ENCODE measurements at regions not wholly inside any gene's neighbourhood (a gene's known extent, or its start where the extent isn't known, plus 50 kb on each side); places are given as distances from the start of the nearest gene placed in this dataset.

- Histone ChIP-seq H3K4me1 (ENCODE audit: insufficient read depth, low read length) (no peaks in the 10 kb centered on the region), H3K79me2 (ENCODE audit: insufficient read depth, low read length) (no peaks in the 10 kb centered on the region), H2AFZ (ENCODE audit: low read depth, low read length) (no peak overlapping the region), H3K9me3 (ENCODE audit: insufficient read depth, low read depth, low read length) (peaks cover 12% of the 10 kb centered on the region), H3K36me3 (ENCODE audit: insufficient read depth, low read length) (no peaks in the 10 kb centered on the region), H4K20me1 (ENCODE audit: insufficient read depth, low read length) (no peaks in the 10 kb centered on the region), H3K9ac (ENCODE audit: low read length) (no peak overlapping the region), H3K4me2 (ENCODE audit: low read length) (no peak overlapping the region), H3K4me3 (ENCODE audit: insufficient read depth, low read depth, low read length) (no peak overlapping the region), H3K27ac (ENCODE audit: low read depth, low read length) (no peak overlapping the region), H3K27me3 (ENCODE audit: insufficient read depth, low read length) (no peaks in the 10 kb centered on the region)
- no peaks in the 10 kb centered on the region for H3K27me3 Mint-ChIP-seq (ENCODE audit: low read depth, unreplicated experiment)
- H3K4me1 Mint-ChIP-seq (ENCODE audit: low read depth, unreplicated experiment): no peaks in the 10 kb centered on the region
- H3K36me3 Mint-ChIP-seq (ENCODE audit: low read depth, unreplicated experiment): no peaks in the 10 kb centered on the region
- peaks cover 13% of the 10 kb centered on the region for H3K9me3 Mint-ChIP-seq (ENCODE audit: unreplicated experiment)
- no peak for TF ChIP-seq EZH2 (IDR thresholded peaks at IDR 0.05; ENCODE audit: insufficient read depth, low read length)
- no peak for TF ChIP-seq CTCF (IDR thresholded peaks at IDR 0.05; ENCODE audit: insufficient read depth, low read depth, low read length)
- FAIRE-seq (no peak), DNase-seq (ENCODE audit: low read depth) (no peak)
- H3K4me3 Mint-ChIP-seq (ENCODE audit: unreplicated experiment): no peak overlapping the region
- H3K27ac Mint-ChIP-seq (ENCODE audit: unreplicated experiment): no peak overlapping the region
Observed at GRCh38 chr14:106619606-106620005, 1093.2 kb downstream of the TMEM121 start.

GRCh38 chr14:106620368-106620767, 1094.0 kb downstream of the TMEM121 start:
- peaks cover 12% of the 10 kb centered on the region for H3K9me3 ChIP-seq (ENCODE audit: insufficient read depth, low read depth, low read length)
- no peak overlapping the region for H2AFZ ChIP-seq (ENCODE audit: low read depth, low read length)
- H3K27me3 ChIP-seq (ENCODE audit: insufficient read depth, low read length): no peaks in the 10 kb centered on the region
- FAIRE-seq (no peak), DNase-seq (ENCODE audit: low read depth) (no peak)
- no peak overlapping the region for H3K4me3 Mint-ChIP-seq (ENCODE audit: unreplicated experiment)
- no peak for TF ChIP-seq CTCF (IDR thresholded peaks at IDR 0.05; ENCODE audit: insufficient read depth, low read depth, low read length)
- TF ChIP-seq EZH2 (IDR thresholded peaks at IDR 0.05; ENCODE audit: insufficient read depth, low read length): no peak
- H3K4me1 ChIP-seq (ENCODE audit: insufficient read depth, low read length): no peaks in the 10 kb centered on the region
- H3K36me3 ChIP-seq (ENCODE audit: insufficient read depth, low read length): no peaks in the 10 kb centered on the region
- H3K36me3 Mint-ChIP-seq (ENCODE audit: low read depth, unreplicated experiment): no peaks in the 10 kb centered on the region
- no peaks in the 10 kb centered on the region for H4K20me1 ChIP-seq (ENCODE audit: insufficient read depth, low read length)
- no peaks in the 10 kb centered on the region for H3K4me1 Mint-ChIP-seq (ENCODE audit: low read depth, unreplicated experiment)
- H3K4me3 ChIP-seq (ENCODE audit: insufficient read depth, low read depth, low read length): no peak overlapping the region
- H3K27me3 Mint-ChIP-seq (ENCODE audit: low read depth, unreplicated experiment): no peaks in the 10 kb centered on the region
- peaks cover 11% of the 10 kb centered on the region for H3K9me3 Mint-ChIP-seq (ENCODE audit: unreplicated experiment)
- H3K9ac ChIP-seq (ENCODE audit: low read length): no peak overlapping the region
- no peaks in the 10 kb centered on the region for H3K79me2 ChIP-seq (ENCODE audit: insufficient read depth, low read length)
- H3K27ac Mint-ChIP-seq (ENCODE audit: unreplicated experiment): no peak overlapping the region
- no peak overlapping the region for H3K27ac ChIP-seq (ENCODE audit: low read depth, low read length)
- H3K4me2 ChIP-seq (ENCODE audit: low read length): no peak overlapping the region

- H3K4me3 Mint-ChIP-seq (ENCODE audit: unreplicated experiment): no peak overlapping the region
- Histone ChIP-seq H3K4me3 (ENCODE audit: insufficient read depth, low read depth, low read length) (no peak overlapping the region), H3K4me1 (ENCODE audit: insufficient read depth, low read length) (no peaks in the 10 kb centered on the region), H4K20me1 (ENCODE audit: insufficient read depth, low read length) (no peaks in the 10 kb centered on the region), H3K79me2 (ENCODE audit: insufficient read depth, low read length) (no peaks in the 10 kb centered on the region), H3K27me3 (ENCODE audit: insufficient read depth, low read length) (no peaks in the 10 kb centered on the region), H2AFZ (ENCODE audit: low read depth, low read length) (no peak overlapping the region), H3K4me2 (ENCODE audit: low read length) (no peak overlapping the region), H3K36me3 (ENCODE audit: insufficient read depth, low read length) (no peaks in the 10 kb centered on the region), H3K9me3 (ENCODE audit: insufficient read depth, low read depth, low read length) (peaks cover 9% of the 10 kb centered on the region), H3K27ac (ENCODE audit: low read depth, low read length) (no peak overlapping the region), H3K9ac (ENCODE audit: low read length) (no peak overlapping the region)
- H3K36me3 Mint-ChIP-seq (ENCODE audit: low read depth, unreplicated experiment): no peaks in the 10 kb centered on the region
- DNase-seq (ENCODE audit: low read depth) (no peak), FAIRE-seq (no peak)
- no peak overlapping the region for H3K27ac Mint-ChIP-seq (ENCODE audit: unreplicated experiment)
- H3K27me3 Mint-ChIP-seq (ENCODE audit: low read depth, unreplicated experiment): no peaks in the 10 kb centered on the region
- no peaks in the 10 kb centered on the region for H3K4me1 Mint-ChIP-seq (ENCODE audit: low read depth, unreplicated experiment)
- TF ChIP-seq EZH2 (IDR thresholded peaks at IDR 0.05; ENCODE audit: insufficient read depth, low read length): no peak
- TF ChIP-seq CTCF (IDR thresholded peaks at IDR 0.05; ENCODE audit: insufficient read depth, low read depth, low read length): no peak
- peaks cover 8% of the 10 kb centered on the region for H3K9me3 Mint-ChIP-seq (ENCODE audit: unreplicated experiment)
Observed at GRCh38 chr14:106622200-106622745, 1095.9 kb downstream of the TMEM121 start.
